ENCODE measurements at regions not wholly inside any gene's neighbourhood (a gene's known extent, or its start where the extent isn't known, plus 50 kb on each side); places are given as distances from the start of the nearest gene placed in this dataset.

- no peaks in the 10 kb centered on the region for H3K4me1 ChIP-seq (ENCODE audit: control insufficient read depth, insufficient read depth, low read depth, low read length)
- H2BK120ac ChIP-seq (ENCODE audit: low read depth, low read length): no peak overlapping the region
- H3K14ac ChIP-seq (ENCODE audit: low read length in 2 of 2): no peak overlapping the region
- H3K4me2 ChIP-seq (ENCODE audit: low read length, poor library complexity, severe bottlenecking): no peak overlapping the region
- 87% methylated on average over 9 of the region's 9 CpGs for WGBS
- no peak overlapping the region for H4K91ac ChIP-seq (ENCODE audit: low read length)
- no peak overlapping the region for H3K18ac ChIP-seq (ENCODE audit: low read depth in 1 of 2, low read length in 2 of 2)
- no peaks in the 10 kb centered on the region for H3K79me1 ChIP-seq (replicated peaks; ENCODE audit: low read length, poor library complexity, severe bottlenecking)
- H4K8ac ChIP-seq (ENCODE audit: low read length): no peak overlapping the region
- H3K9ac ChIP-seq (ENCODE audit: low read length): no peak overlapping the region
- no peaks in the 10 kb centered on the region for H3K9me3 ChIP-seq (ENCODE audit: control insufficient read depth, low read length)
- H2BK12ac ChIP-seq (ENCODE audit: low read length in 2 of 2): no peak overlapping the region
- DNase-seq: no peak
- no peak overlapping the region for H3K23ac ChIP-seq (ENCODE audit: low read length in 2 of 2)
- H3K27me3 ChIP-seq (ENCODE audit: control insufficient read depth in 1 of 2, insufficient read depth in 1 of 2, low read length in 2 of 2): peaks cover 0 to 5% of the 10 kb centered on the region in 2 experiments
- no peak overlapping the region for H3K27ac ChIP-seq (ENCODE audit: low read length, poor library complexity, severe bottlenecking)
- H2BK5ac ChIP-seq (ENCODE audit: low read depth, low read length, poor library complexity, severe bottlenecking): no peak overlapping the region
- no peak overlapping the region for H2AK5ac ChIP-seq (ENCODE audit: low read length, severe bottlenecking)
- no peak overlapping the region for H3K4me3 ChIP-seq (ENCODE audit: insufficient read depth in 1 of 2, low read depth in 1 of 2, low read length in 2 of 2)
- no peaks in the 10 kb centered on the region for H3K36me3 ChIP-seq (ENCODE audit: control insufficient read depth in 1 of 2, insufficient read depth in 2 of 2, low read depth in 1 of 2, low read length in 2 of 2)
- H2AFZ ChIP-seq (ENCODE audit: low read depth, low read length): no peak overlapping the region
- H3K4ac ChIP-seq (ENCODE audit: low read depth in 1 of 2, low read length in 2 of 2): no peak overlapping the region
- no peak overlapping the region for H2BK15ac ChIP-seq (ENCODE audit: low read depth, poor library complexity, severe bottlenecking)
Measured at GRCh38 chr18:77401173-77401572, 151.5 kb downstream of the GALR1 start.

DNA sequence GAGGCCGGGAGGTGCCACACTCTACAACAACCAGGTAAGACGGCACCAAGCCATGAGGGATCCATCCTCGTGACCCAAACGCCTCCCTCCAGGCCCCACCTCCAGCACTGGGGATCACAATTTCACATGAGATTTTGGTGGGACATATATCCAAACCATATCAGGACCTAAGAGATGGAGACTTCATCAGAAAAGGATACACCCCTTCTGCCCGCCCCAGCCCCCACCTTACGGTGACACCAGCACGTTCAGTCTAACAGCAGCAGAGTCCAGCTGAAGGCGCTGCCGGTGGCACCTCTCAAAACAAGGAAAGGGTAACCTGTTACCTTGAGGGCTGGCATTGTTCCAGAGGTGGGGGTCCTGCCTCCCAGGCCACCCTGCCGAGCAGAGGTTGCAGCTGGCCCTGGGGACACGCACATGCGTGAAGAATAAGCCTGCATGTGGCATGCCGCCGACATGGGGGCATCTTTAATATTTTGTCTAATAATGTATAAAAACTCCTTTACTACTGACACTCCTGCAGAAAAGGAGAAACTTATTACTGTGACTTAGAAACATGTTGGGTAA lies 154.4 kb downstream of the GALR1 start:
- no peak for DNase-seq
- no peaks in the 10 kb centered on the region for H3K36me3 ChIP-seq (ENCODE audit: control insufficient read depth in 1 of 2, insufficient read depth in 2 of 2, low read depth in 1 of 2, low read length in 2 of 2)
- no peak overlapping the region for H2BK12ac ChIP-seq (ENCODE audit: low read length in 2 of 2)
- no peaks in the 10 kb centered on the region for H3K79me1 ChIP-seq (replicated peaks; ENCODE audit: low read length, poor library complexity, severe bottlenecking)
- no peak overlapping the region for H2AK5ac ChIP-seq (ENCODE audit: low read length, severe bottlenecking)
- H2BK120ac ChIP-seq (ENCODE audit: low read depth, low read length): no peak overlapping the region
- H2BK5ac ChIP-seq (ENCODE audit: low read depth, low read length, poor library complexity, severe bottlenecking): no peak overlapping the region
- no peak overlapping the region for H2BK15ac ChIP-seq (ENCODE audit: low read depth, poor library complexity, severe bottlenecking)
- H2AFZ ChIP-seq (ENCODE audit: low read depth, low read length): no peak overlapping the region
- peaks cover 0 to under 1% of the 10 kb centered on the region in 2 experiments for H3K27me3 ChIP-seq (ENCODE audit: control insufficient read depth in 1 of 2, insufficient read depth in 1 of 2, low read length in 2 of 2)
- H3K4me2 ChIP-seq (ENCODE audit: low read length, poor library complexity, severe bottlenecking): no peak overlapping the region
- no peaks in the 10 kb centered on the region for H3K9me3 ChIP-seq (ENCODE audit: control insufficient read depth, low read length)
- WGBS: 91% methylated on average over 10 of the region's 14 CpGs
- no peak overlapping the region for H3K18ac ChIP-seq (ENCODE audit: low read depth in 1 of 2, low read length in 2 of 2)
- no peak overlapping the region for H3K27ac ChIP-seq (ENCODE audit: low read length, poor library complexity, severe bottlenecking)
- H3K14ac ChIP-seq (ENCODE audit: low read length in 2 of 2): no peak overlapping the region
- H4K8ac ChIP-seq (ENCODE audit: low read length): no peak overlapping the region
- H3K9ac ChIP-seq (ENCODE audit: low read length): no peak overlapping the region
- no peak overlapping the region for H3K4ac ChIP-seq (ENCODE audit: low read depth in 1 of 2, low read length in 2 of 2)
- no peaks in the 10 kb centered on the region for H3K4me1 ChIP-seq (ENCODE audit: control insufficient read depth, insufficient read depth, low read depth, low read length)
- no peak overlapping the region for H3K4me3 ChIP-seq (ENCODE audit: insufficient read depth in 1 of 2, low read depth in 1 of 2, low read length in 2 of 2)
- H3K23ac ChIP-seq (ENCODE audit: low read length in 2 of 2): no peak overlapping the region
- no peak overlapping the region for H4K91ac ChIP-seq (ENCODE audit: low read length)

DNA sequence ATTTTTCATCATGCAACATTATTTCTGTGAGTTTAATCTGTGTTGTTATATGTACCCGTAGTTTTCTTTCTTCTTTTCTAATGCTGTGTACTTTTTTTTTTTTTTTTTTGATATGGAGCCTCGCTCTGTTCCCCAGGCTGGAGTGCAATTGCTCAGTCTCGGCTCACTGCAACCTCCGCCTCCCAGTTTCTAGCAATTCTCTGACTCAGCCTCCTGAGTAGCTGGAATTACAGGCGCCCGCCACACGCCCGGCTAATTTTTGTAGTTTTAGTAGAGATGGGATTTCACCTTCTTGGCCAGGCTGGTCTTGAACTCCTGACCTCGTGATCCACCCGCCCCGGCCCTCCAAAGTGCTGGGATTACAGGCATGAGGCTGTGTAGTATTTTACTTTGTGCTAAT lies 155.4 kb downstream of the GALR1 start:
- no peaks in the 10 kb centered on the region for H3K36me3 ChIP-seq (ENCODE audit: control insufficient read depth in 1 of 2, insufficient read depth in 2 of 2, low read depth in 1 of 2, low read length in 2 of 2)
- no peak overlapping the region for H3K23ac ChIP-seq (ENCODE audit: low read length in 2 of 2)
- H3K79me1 ChIP-seq (replicated peaks; ENCODE audit: low read length, poor library complexity, severe bottlenecking): no peaks in the 10 kb centered on the region
- no peak overlapping the region for H2AFZ ChIP-seq (ENCODE audit: low read depth, low read length)
- no peak overlapping the region for H4K91ac ChIP-seq (ENCODE audit: low read length)
- peaks cover 0 to 3% of the 10 kb centered on the region in 2 experiments for H3K27me3 ChIP-seq (ENCODE audit: control insufficient read depth in 1 of 2, insufficient read depth in 1 of 2, low read length in 2 of 2)
- no peaks in the 10 kb centered on the region for H3K4me1 ChIP-seq (ENCODE audit: control insufficient read depth, insufficient read depth, low read depth, low read length)
- H3K18ac ChIP-seq (ENCODE audit: low read depth in 1 of 2, low read length in 2 of 2): no peak overlapping the region
- no peak overlapping the region for H3K4me3 ChIP-seq (ENCODE audit: insufficient read depth in 1 of 2, low read depth in 1 of 2, low read length in 2 of 2)
- H2BK120ac ChIP-seq (ENCODE audit: low read depth, low read length): no peak overlapping the region
- H3K9ac ChIP-seq (ENCODE audit: low read length): no peak overlapping the region
- no peak overlapping the region for H2AK5ac ChIP-seq (ENCODE audit: low read length, severe bottlenecking)
- no peak overlapping the region for H3K4me2 ChIP-seq (ENCODE audit: low read length, poor library complexity, severe bottlenecking)
- no peak overlapping the region for H4K8ac ChIP-seq (ENCODE audit: low read length)
- 91% methylated on average over 9 of the region's 11 CpGs for WGBS
- H2BK12ac ChIP-seq (ENCODE audit: low read length in 2 of 2): no peak overlapping the region
- no peak overlapping the region for H3K27ac ChIP-seq (ENCODE audit: low read length, poor library complexity, severe bottlenecking)
- H3K14ac ChIP-seq (ENCODE audit: low read length in 2 of 2): no peak overlapping the region
- no peak overlapping the region for H3K4ac ChIP-seq (ENCODE audit: low read depth in 1 of 2, low read length in 2 of 2)
- H3K9me3 ChIP-seq (ENCODE audit: control insufficient read depth, low read length): no peaks in the 10 kb centered on the region
- no peak overlapping the region for H2BK5ac ChIP-seq (ENCODE audit: low read depth, low read length, poor library complexity, severe bottlenecking)
- H2BK15ac ChIP-seq (ENCODE audit: low read depth, poor library complexity, severe bottlenecking): no peak overlapping the region
- no peak for DNase-seq

DNA sequence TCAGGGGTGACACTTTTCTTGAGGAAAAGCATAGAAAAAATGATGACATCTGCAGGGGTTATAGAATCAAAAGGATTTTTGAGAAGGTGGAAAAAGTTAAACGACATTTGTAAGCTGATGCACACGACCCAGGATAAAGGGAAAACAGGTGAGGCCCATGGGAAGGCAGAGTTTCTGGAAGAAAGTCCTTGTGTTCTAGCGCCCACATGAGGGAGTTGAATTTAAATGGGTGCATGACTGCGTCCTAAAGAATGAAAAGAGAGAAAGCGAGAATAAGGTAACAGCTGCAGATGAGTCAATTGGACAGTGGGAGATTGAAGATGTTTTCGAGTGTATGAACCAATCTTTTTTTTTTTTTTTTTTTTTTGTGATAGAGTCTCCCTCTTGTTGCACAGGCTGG lies 158.1 kb downstream of the GALR1 start:
- no peak overlapping the region for H2BK12ac ChIP-seq (ENCODE audit: low read length in 2 of 2)

More for the DNA sequence above, 158.1 kb downstream of the GALR1 start:
- H3K4me2 ChIP-seq (ENCODE audit: low read length, poor library complexity, severe bottlenecking): no peak overlapping the region
- WGBS: 44% methylated on average over 6 of the region's 6 CpGs
- no peak overlapping the region for H3K14ac ChIP-seq (ENCODE audit: low read length in 2 of 2)
- H3K4me3 ChIP-seq (ENCODE audit: insufficient read depth in 1 of 2, low read depth in 1 of 2, low read length in 2 of 2): no peak overlapping the region
- no peak overlapping the region for H4K8ac ChIP-seq (ENCODE audit: low read length)
- peaks cover 0 to 3% of the 10 kb centered on the region in 2 experiments for H3K27me3 ChIP-seq (ENCODE audit: control insufficient read depth in 1 of 2, insufficient read depth in 1 of 2, low read length in 2 of 2)
- no peaks in the 10 kb centered on the region for H3K79me1 ChIP-seq (replicated peaks; ENCODE audit: low read length, poor library complexity, severe bottlenecking)
- H2AFZ ChIP-seq (ENCODE audit: low read depth, low read length): no peak overlapping the region
- no peak overlapping the region for H2BK120ac ChIP-seq (ENCODE audit: low read depth, low read length)
- no peak overlapping the region for H2BK5ac ChIP-seq (ENCODE audit: low read depth, low read length, poor library complexity, severe bottlenecking)
- H3K27ac ChIP-seq (ENCODE audit: low read length, poor library complexity, severe bottlenecking): no peak overlapping the region
- no peak for DNase-seq
- H4K91ac ChIP-seq (ENCODE audit: low read length): no peak overlapping the region
- no peaks in the 10 kb centered on the region for H3K36me3 ChIP-seq (ENCODE audit: control insufficient read depth in 1 of 2, insufficient read depth in 2 of 2, low read depth in 1 of 2, low read length in 2 of 2)
- H2AK5ac ChIP-seq (ENCODE audit: low read length, severe bottlenecking): no peak overlapping the region
- H3K4ac ChIP-seq (ENCODE audit: low read depth in 1 of 2, low read length in 2 of 2): no peak overlapping the region
- H3K23ac ChIP-seq (ENCODE audit: low read length in 2 of 2): no peak overlapping the region
- H2BK15ac ChIP-seq (ENCODE audit: low read depth, poor library complexity, severe bottlenecking): no peak overlapping the region
- no peaks in the 10 kb centered on the region for H3K9me3 ChIP-seq (ENCODE audit: control insufficient read depth, low read length)
- H3K18ac ChIP-seq (ENCODE audit: low read depth in 1 of 2, low read length in 2 of 2): no peak overlapping the region
- H3K4me1 ChIP-seq (ENCODE audit: control insufficient read depth, insufficient read depth, low read depth, low read length): no peaks in the 10 kb centered on the region
- H3K9ac ChIP-seq (ENCODE audit: low read length): no peak overlapping the region

All from mesenchymal stem cell (in vitro differentiated cells and primary cell).